Neural cell (in vitro differentiated cells): ENCODE measurements at regions not wholly inside any gene's neighbourhood (a gene's known extent, or its start where the extent isn't known, plus 50 kb on each side); places are given as distances from the start of the nearest gene placed in this dataset.
A peak's percentile ranks its signal among the peaks of the same experiment; 100 is the strongest.

Source experiments
- H2AFZ ChIP-seq: fragments of 200-600, 300-800 bp; sonication (generic), shearing (Covaris generic); 2 replicates; pipeline ENCODE4 v1.6.0; 2014; ENCODE audit warnings: low read depth, mild to moderate bottlenecking, antibody characterized with exemption, low read length, moderate library complexity
- H3F3A ChIP-seq: fragments of 200-600 bp; shearing (Covaris generic); 2 replicates; pipeline ENCODE4 v1.6.1; 2016; ENCODE audit warnings: mild to moderate bottlenecking, moderate library complexity, mixed read lengths, antibody characterized with exemption, low read length; ENCODE audit not compliant: insufficient read depth, poor library complexity, severe bottlenecking
- H3K27ac ChIP-seq: fragments of 200-600, 300-800 bp; sonication (generic), shearing (Covaris generic); 2 replicates; pipeline ENCODE4 v1.5.1; 2014; ENCODE audit warnings: mild to moderate bottlenecking, low read length, moderate library complexity
- H3K27me3 ChIP-seq: fragments of 300-800, 200-600 bp; sonication (generic), shearing (Covaris generic); 2 replicates; pipeline ENCODE4 v1.6.0; 2014; ENCODE audit warnings: mild to moderate bottlenecking, low read depth, low read length, moderate library complexity; ENCODE audit not compliant: insufficient read depth
- H3K36me3 ChIP-seq: fragments of 300-800, 200-600 bp; sonication (generic), shearing (Covaris generic); 2 replicates; pipeline ENCODE4 v1.5.1; 2014; ENCODE audit warnings: mild to moderate bottlenecking, antibody characterized with exemption, low read length, moderate library complexity; ENCODE audit not compliant: insufficient read depth
- H3K4me2 ChIP-seq: fragments of 300-800, 200-600 bp; sonication (generic), shearing (Covaris generic); 2 replicates; pipeline ENCODE4 v1.6.0; 2014; ENCODE audit warnings: mild to moderate bottlenecking, low read length
- H3K4me3 ChIP-seq: fragments of 300-800, 200-600 bp; sonication (generic), shearing (Covaris generic); 2 replicates; pipeline ENCODE4 v1.5.1; 2014; ENCODE audit warnings: mild to moderate bottlenecking, low read length, moderate library complexity
- H3K79me2 ChIP-seq: fragments of 200-600 bp; shearing (Covaris generic); replicated peaks from 2 replicates; pipeline ENCODE4 v1.6.0; 2014; ENCODE audit warnings: mild to moderate bottlenecking, low read length, moderate library complexity; ENCODE audit not compliant: insufficient read depth
- H3K9ac ChIP-seq: fragments of 300-800, 200-600 bp; sonication (generic), shearing (Covaris generic); 2 replicates; pipeline ENCODE4 v1.6.1; 2016; ENCODE audit warnings: mild to moderate bottlenecking, low read length, mixed read lengths
- H3K9me2 ChIP-seq: fragments of 200-600 bp; shearing (Covaris generic); 2 replicates; pipeline ENCODE4 v1.6.1; 2016; ENCODE audit warnings: mild to moderate bottlenecking, low read length, mixed read lengths; ENCODE audit not compliant: insufficient read depth
- H3K9me3 ChIP-seq: fragments of 200-600, 300-800 bp; sonication (generic), shearing (Covaris generic); 2 replicates; pipeline ENCODE4 v1.6.1; 2016; ENCODE audit warnings: mild to moderate bottlenecking, mixed run types, low read length, moderate library complexity, mixed read lengths
- H4K20me1 ChIP-seq: fragments of 200-600 bp; shearing (Covaris generic); 2 replicates; pipeline ENCODE4 v1.6.1; 2016; ENCODE audit warnings: mild to moderate bottlenecking, mixed run types; ENCODE audit not compliant: insufficient read depth
- CTCF ChIP-seq: fragments of 450-650 bp; IDR thresholded peaks from 2 replicates; pipeline ENCODE4 v1.5.1; 2014; ENCODE audit warnings: antibody characterized with exemption, mild to moderate bottlenecking, moderate library complexity; ENCODE audit not compliant: poor library complexity, severe bottlenecking
- EP300 ChIP-seq: fragments of 450-650 bp; conservative IDR thresholded peaks from 2 replicates; pipeline ENCODE4 v1.6.1; 2014; ENCODE audit warnings: antibody characterized with exemption, mild to moderate bottlenecking, moderate library complexity; ENCODE audit not compliant: poor library complexity, severe bottlenecking
- EZH2 ChIP-seq: fragments of 200-600, 300-800 bp; shearing (Covaris generic), sonication (generic); IDR thresholded peaks from 2 replicates; pipeline ENCODE4 v1.6.1; 2014; ENCODE audit warnings: antibody characterized with exemption, low read length, borderline replicate concordance, mild to moderate bottlenecking; ENCODE audit not compliant: insufficient read depth, poor library complexity, severe bottlenecking
- MXI1 ChIP-seq: fragments of 450-650 bp; conservative IDR thresholded peaks from 2 replicates; pipeline ENCODE4 v1.6.1; 2014; ENCODE audit warnings: antibody characterized with exemption, mild to moderate bottlenecking; ENCODE audit not compliant: poor library complexity, severe bottlenecking
- POLR2AphosphoS5 ChIP-seq: IDR thresholded peaks from 2 replicates; pipeline ENCODE4 v1.6.1; 2012
- RAD21 ChIP-seq: fragments of 450-650 bp; conservative IDR thresholded peaks from 2 replicates; pipeline ENCODE4 v1.6.1; 2014; ENCODE audit warnings: antibody characterized with exemption, mild to moderate bottlenecking, moderate library complexity
- REST ChIP-seq: IDR thresholded peaks from 2 replicates; pipeline ENCODE4 v1.6.1; 2012; ENCODE audit warnings: borderline replicate concordance
- SMC3 ChIP-seq: fragments of 450-650 bp; conservative IDR thresholded peaks from 2 replicates; pipeline ENCODE4 v1.6.1; 2014; ENCODE audit warnings: antibody characterized with exemption, mild to moderate bottlenecking, moderate library complexity; ENCODE audit not compliant: poor library complexity
- TAF1 ChIP-seq: IDR thresholded peaks from 2 replicates; pipeline ENCODE4 v1.6.1; 2012; ENCODE audit warnings: low read depth

GRCh38 chr5:154107010-154107409 lies 68.2 kb downstream of the MFAP3 start:
- no peaks in the 10 kb centered on the region for H3K9me3 ChIP-seq
- H3K27ac ChIP-seq, result peak overlapping the region; percentile 83
- no peaks in the 10 kb centered on the region for H4K20me1 ChIP-seq
- H3K4me2 ChIP-seq, result peak overlapping the region; percentile 69
- no peaks in the 10 kb centered on the region for H3K79me2 ChIP-seq
- TF ChIP-seq REST, result no peak
- TF ChIP-seq EP300, result no peak
- no peak for TF ChIP-seq EZH2
- TF ChIP-seq TAF1, result no peak
- TF ChIP-seq MXI1, result no peak
- TF ChIP-seq SMC3, result no peak
- no peak for TF ChIP-seq CTCF
- no peak for TF ChIP-seq POLR2AphosphoS5
- TF ChIP-seq RAD21, result no peak
- H3K27me3 ChIP-seq, result no peaks in the 10 kb centered on the region
- H3F3A ChIP-seq, result peaks cover 5% of the 10 kb centered on the region
- no peaks in the 10 kb centered on the region for H3K36me3 ChIP-seq
- no peaks in the 10 kb centered on the region for H3K9me2 ChIP-seq
- peak overlapping the region; percentile 33 for H3K9ac ChIP-seq
- H3K4me3 ChIP-seq, result peak overlapping the region; percentile 53
- H2AFZ ChIP-seq, result no peak overlapping the region

DNA sequence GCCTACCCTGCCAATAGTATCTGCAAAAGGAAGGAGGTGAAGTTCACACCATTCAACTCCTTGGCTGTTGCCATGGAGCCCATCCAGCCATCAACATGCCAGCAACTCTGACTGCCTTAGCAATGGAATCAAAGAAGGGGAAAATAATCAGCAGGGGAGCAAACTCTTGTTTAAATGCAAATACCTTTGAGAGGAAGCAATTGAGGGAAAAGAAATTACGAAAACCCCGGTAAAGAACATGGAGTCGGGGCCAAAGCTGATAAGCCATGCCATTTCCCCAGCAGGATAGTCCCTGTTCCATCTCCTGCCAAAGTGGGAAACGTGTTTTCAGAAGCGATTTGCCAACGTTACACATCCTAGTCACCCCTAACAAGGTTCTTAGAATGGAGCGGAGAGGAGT lies 69.0 kb downstream of the MFAP3 start:
- peak overlapping the region; percentile 69 for H3K4me2 ChIP-seq

More for the DNA sequence above, 69.0 kb downstream of the MFAP3 start:
- H3K27ac ChIP-seq, result peak overlapping the region; percentile 83
- TF ChIP-seq POLR2AphosphoS5 (peak; percentile 16), EP300 (peak; percentile 62), REST (no peak)
- no peaks in the 10 kb centered on the region for H3K27me3 ChIP-seq
- no peak overlapping the region for H2AFZ ChIP-seq
- H3K36me3 ChIP-seq, result no peaks in the 10 kb centered on the region
- H3K9ac ChIP-seq, result peak overlapping the region; percentile 33
- no peaks in the 10 kb centered on the region for H3K9me2 ChIP-seq
- H3K79me2 ChIP-seq, result no peaks in the 10 kb centered on the region
- peaks cover 5% of the 10 kb centered on the region for H3F3A ChIP-seq
- no peaks in the 10 kb centered on the region for H4K20me1 ChIP-seq
- H3K9me3 ChIP-seq, result no peaks in the 10 kb centered on the region
- H3K4me3 ChIP-seq, result peak overlapping the region; percentile 53
